ENCODE measurements at regions not wholly inside any gene's neighbourhood (a gene's known extent, or its start where the extent isn't known, plus 50 kb on each side); places are given as distances from the start of the nearest gene placed in this dataset.

DNA sequence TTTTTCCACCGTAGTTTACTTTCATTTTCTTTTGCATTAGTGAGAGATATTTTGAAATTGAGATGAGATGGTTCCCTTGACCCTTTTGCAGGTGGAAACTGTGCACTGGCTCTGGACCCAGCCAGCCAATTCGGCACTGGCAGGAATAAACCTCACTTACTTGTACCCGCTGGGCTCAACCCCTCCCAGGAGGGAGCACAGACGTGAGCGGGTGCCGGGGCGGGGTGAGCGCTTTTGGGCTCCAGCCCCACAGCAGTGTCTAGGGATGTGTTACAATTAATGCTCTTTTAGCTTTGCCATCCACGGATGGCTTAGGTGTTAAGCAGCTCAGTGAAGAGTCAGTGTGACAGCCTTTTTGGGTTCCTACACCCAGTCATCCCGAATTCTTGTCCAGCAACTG, 766.1 kb upstream of the CHD1 start:
- no peak for DNase-seq
- Histone ChIP-seq H3K27ac (no peak overlapping the region), H3K9me3 (no peaks in the 10 kb centered on the region), H3K4me3 (no peak overlapping the region), H3K4me1 (no peaks in the 10 kb centered on the region), H3K27me3 (no peaks in the 10 kb centered on the region), H3K36me3 (no peaks in the 10 kb centered on the region)
- intact Hi-C loops (cut with DNase I), result no loop called here
- TF ChIP-seq, protein P1, sequence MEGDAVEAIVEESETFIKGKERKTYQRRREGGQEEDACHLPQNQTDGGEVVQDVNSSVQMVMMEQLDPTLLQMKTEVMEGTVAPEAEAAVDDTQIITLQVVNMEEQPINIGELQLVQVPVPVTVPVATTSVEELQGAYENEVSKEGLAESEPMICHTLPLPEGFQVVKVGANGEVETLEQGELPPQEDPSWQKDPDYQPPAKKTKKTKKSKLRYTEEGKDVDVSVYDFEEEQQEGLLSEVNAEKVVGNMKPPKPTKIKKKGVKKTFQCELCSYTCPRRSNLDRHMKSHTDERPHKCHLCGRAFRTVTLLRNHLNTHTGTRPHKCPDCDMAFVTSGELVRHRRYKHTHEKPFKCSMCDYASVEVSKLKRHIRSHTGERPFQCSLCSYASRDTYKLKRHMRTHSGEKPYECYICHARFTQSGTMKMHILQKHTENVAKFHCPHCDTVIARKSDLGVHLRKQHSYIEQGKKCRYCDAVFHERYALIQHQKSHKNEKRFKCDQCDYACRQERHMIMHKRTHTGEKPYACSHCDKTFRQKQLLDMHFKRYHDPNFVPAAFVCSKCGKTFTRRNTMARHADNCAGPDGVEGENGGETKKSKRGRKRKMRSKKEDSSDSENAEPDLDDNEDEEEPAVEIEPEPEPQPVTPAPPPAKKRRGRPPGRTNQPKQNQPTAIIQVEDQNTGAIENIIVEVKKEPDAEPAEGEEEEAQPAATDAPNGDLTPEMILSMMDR (IDR thresholded peaks at IDR 0.05), result no peak
- TF ChIP-seq POLR2A (IDR thresholded peaks at IDR 0.05), result no peak
- whole genome bisulfite sequencing, 2 donors, result 74 to 75% methylated on average over 5 to 9 of the region's 10 CpGs

DNA sequence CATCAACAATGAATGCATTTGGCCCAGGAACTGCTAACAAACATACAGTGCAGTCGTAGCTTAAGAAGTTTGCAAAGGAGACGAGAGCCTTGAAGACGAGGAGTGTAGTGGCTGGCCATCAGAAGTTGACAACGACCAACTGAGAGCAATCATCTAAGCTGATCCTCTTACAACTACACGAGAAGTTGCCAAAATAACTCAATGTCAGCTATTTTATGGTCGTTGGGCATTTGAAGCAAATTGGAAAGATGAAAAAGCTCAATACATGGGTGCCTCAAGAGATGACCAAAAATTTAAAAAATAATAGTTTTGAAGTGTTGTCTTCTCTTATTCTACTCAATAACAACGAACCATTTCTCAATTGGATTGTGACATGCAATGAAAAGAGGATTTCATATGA, 757.7 kb upstream of the CHD1 start:
- H3K27me3 ChIP-seq, result no peaks in the 10 kb centered on the region
- no peaks in the 10 kb centered on the region for H3K36me3 ChIP-seq
- DNase-seq, result no peak
- no peaks in the 10 kb centered on the region for H3K9me3 ChIP-seq
- intact Hi-C loops (cut with DNase I), result no loop called here
- no peak overlapping the region for H3K4me3 ChIP-seq
- TF ChIP-seq, protein P1 (IDR thresholded peaks at IDR 0.05), result no peak
- no peak for TF ChIP-seq POLR2A (IDR thresholded peaks at IDR 0.05)
- H3K27ac ChIP-seq, result no peak overlapping the region
- no peaks in the 10 kb centered on the region for H3K4me1 ChIP-seq
- WGBS, 2 donors, result 55 to 62% methylated on average over 7 of the region's 7 CpGs

DNA sequence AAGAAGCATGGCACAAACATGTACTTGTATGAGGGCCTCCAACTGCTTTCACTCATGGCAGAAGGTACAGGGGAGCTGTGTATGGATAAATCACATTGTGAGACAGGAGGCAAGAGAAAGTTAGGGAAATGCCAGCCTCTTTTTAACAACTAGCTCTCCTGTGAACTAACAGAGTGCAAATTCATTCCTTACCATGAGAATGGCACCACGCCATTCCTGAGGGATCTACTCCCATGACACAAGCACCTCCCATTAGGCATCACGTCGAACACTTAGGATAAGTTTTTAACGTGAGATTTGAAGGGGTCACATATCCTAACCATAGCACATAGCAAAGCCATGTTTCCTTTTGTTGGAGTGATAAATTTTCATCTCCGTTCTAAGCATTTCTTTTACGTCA, 747.2 kb upstream of the CHD1 start:
- Histone ChIP-seq H3K36me3 (no peaks in the 10 kb centered on the region), H3K27me3 (no peaks in the 10 kb centered on the region), H3K4me3 (no peak overlapping the region), H3K4me1 (no peaks in the 10 kb centered on the region), H3K9me3 (no peaks in the 10 kb centered on the region), H3K27ac (no peak overlapping the region)
- DNase-seq, result no peak
- WGBS, 2 donors, result 69 to 76% methylated on average over 6 of the region's 6 CpGs
- TF ChIP-seq POLR2A (IDR thresholded peaks at IDR 0.05), result no peak
- TF ChIP-seq, protein P1 (IDR thresholded peaks at IDR 0.05), result no peak
- intact Hi-C loops (cut with DNase I), result no loop called here

DNA sequence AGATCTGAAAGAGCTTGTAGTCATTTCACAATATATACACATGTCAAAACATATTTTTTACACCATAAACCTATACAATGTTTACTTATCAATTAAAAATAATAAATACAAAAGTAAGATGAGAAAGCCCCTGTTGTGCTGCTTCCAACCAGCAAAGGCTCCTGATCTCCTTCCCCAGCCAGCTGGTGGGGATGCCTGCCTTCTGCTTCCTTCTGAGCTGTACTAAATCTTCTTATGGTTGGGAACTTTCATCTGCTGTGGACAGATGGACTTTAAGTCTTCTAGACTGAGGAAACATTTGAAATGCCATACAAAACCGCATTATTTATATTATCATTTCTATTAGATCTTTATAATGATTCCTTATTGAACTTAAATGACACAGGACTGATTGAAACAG, 745.3 kb upstream of the CHD1 start:
- Histone ChIP-seq H3K27me3 (no peaks in the 10 kb centered on the region), H3K36me3 (no peaks in the 10 kb centered on the region), H3K9me3 (no peaks in the 10 kb centered on the region), H3K4me3 (no peak overlapping the region), H3K4me1 (no peaks in the 10 kb centered on the region), H3K27ac (no peak overlapping the region)
- TF ChIP-seq, protein P1 (IDR thresholded peaks at IDR 0.05), result no peak
- no peak for TF ChIP-seq POLR2A (IDR thresholded peaks at IDR 0.05)
- DNase-seq, result no peak
- 45 to 50% methylated on average over 1 of the region's 1 CpG for WGBS, 2 donors
- intact Hi-C loops (cut with DNase I), result no loop called here

DNA sequence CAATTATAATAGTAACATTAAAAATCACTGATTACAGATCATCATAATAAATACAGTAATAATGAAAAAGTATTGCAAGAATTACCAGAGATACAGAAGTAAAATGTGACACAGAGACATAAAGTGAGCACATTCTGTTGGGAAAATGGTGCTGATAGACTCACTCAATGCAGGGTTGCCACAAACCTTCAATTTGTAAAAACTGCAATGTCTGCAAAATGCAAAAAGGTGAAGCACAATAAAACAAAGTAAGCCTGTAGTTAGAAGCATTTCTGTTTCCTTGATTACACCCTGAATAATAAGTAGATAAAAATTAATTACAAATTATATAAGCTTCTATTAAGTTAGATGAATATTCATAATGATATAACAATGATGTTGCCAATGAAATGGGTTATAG, 736.2 kb upstream of the CHD1 start:
- TF ChIP-seq, protein P1 (IDR thresholded peaks at IDR 0.05), result no peak
- TF ChIP-seq POLR2A (IDR thresholded peaks at IDR 0.05), result no peak
- no peaks in the 10 kb centered on the region for H3K36me3 ChIP-seq
- H3K4me3 ChIP-seq, result no peak overlapping the region
- intact Hi-C loops (cut with DNase I), result no loop called here
- no peak for DNase-seq
- no peak overlapping the region for H3K27ac ChIP-seq
- H3K27me3 ChIP-seq, result no peaks in the 10 kb centered on the region
- no peaks in the 10 kb centered on the region for H3K4me1 ChIP-seq
- H3K9me3 ChIP-seq, result no peaks in the 10 kb centered on the region

Measured in esophagus squamous epithelium (tissue), 5 donors.